HG03175 (cell line): ENCODE measurements at regions not wholly inside any gene's neighbourhood (a gene's known extent, or its start where the extent isn't known, plus 50 kb on each side); places are given as distances from the start of the nearest gene placed in this dataset.
"Not testable (repeated sequence)": the region's sequence is repeated elsewhere in the genome, so short reads cannot be mapped to it uniquely, and the experiment has no call there.

ENCODE experiments used
- ATAC-seq: cut with Tn5 transposase; IDR thresholded peaks from one replicate; pipeline ENCODE4 v1.9.1; 2021; ENCODE audit warnings: mild to moderate bottlenecking, moderate library complexity; ENCODE audit not compliant: unreplicated experiment

DNA sequence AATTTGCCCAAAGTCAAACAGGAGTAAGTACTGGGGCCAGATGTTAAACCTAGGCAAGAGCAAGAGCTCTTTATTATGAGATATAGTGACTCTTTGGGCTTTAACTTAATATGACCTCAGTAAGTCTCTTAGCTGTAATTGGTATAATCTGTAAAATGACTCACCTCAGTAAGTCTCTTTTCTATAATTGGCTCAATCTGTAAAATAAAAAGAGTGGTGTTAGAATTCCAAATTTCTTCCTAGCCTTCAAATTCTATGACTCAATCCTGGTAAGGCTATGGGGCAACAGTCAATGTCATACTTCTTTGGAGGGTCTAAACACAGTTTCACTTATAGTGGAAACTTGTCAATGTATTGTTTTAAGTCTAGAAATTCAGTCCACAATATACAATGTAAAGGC is 1608.9 kb upstream of the PIK3C3 start:
- no peak for ATAC-seq

DNA sequence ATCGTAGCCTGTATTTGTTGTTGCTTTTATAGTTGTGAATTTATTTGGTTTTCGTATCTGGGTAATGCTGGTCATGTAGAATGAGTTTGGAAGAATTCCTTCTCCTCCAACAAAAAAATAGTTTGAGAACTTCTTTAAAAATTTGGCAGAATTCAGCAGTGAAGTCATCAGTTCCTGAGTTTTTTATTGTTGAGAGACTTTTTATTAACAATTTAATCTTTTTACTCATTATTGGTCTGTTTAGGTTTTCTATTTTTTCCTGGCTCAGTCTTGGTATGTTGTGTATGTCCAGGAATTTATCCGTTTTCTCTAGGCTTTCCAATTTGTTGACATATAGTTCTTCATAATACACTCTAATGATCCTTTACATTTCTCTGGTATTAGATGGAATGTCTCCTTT is 1613.3 kb upstream of the PIK3C3 start:
- no peak for ATAC-seq

DNA sequence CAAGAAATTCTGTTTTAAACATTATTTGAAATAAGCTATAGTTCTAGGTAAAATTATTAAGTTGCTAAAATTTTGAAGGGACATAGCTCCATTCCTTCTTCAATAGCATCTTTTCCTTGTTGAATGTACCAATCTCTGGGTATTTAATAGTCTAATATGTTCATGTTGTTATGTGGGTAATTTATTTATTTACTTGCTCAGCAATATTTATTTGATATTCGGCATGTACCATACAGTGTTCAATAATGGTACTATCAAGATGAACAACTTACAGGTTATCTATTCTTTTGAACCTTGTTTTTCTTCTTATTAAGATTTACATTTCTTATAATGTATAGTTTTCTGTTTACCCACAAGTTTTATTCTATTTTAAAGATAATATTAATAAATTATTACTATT is 1616.8 kb upstream of the PIK3C3 start:
- no peak for ATAC-seq

DNA sequence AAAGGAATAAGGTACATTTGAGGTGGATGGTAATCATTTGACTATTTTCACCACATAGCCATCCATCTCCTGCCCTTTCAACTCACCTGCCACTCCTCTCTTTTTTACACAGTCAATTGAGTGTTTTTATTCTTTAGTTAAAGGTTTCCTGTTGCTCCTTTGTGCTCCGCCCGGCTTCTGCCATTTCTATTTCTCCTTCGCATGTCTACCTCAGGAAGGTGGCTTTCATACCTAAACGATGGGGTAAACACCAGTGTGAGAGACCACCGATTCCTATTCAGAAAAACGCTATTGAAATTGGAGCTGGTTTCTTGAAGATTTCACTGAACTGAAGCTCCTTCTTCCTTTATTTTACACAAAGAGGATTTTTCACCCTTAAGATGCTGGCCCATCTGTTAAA is 1628.0 kb upstream of the PIK3C3 start:
- ATAC-seq: no peak

DNA sequence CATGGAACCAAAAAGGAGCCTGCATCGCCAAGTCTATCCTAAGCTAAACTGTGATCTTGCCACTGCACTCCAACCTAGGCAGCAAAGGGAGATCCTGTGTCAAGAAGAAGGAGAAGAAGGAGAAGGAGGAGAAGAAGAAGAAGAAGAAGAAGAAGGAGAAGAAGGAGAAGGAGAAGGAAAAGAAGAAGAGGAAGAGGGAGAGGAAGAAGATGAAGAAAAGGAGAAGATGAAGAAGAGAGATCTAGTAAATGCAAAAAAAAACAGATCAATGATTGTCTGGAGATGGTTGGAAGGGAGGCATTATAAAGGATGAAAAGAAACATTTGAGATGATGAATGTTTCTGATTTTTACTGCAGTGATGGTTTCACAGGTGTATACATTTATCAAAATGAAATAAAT is 1629.0 kb upstream of the PIK3C3 start:
- no peak for ATAC-seq

DNA sequence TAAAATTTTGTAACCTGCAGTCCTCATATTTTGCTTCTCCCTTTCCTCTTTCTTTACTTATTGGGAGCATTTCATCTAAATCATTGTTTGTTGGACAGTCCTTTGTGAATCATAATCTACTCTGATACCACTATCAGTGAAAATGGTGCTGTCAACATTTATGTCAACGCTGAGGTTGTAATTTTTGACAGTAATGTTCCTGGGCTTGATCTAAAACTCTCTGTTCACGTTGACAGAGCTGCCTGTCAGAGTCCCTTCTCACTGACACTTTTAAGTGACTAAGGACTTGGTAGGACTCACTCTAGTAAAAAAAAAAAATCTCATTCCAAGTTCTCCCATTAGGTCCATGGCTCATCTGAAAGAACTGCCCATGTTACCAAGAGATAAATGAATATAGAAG is 1640.8 kb upstream of the PIK3C3 start:
- ATAC-seq: no peak

DNA sequence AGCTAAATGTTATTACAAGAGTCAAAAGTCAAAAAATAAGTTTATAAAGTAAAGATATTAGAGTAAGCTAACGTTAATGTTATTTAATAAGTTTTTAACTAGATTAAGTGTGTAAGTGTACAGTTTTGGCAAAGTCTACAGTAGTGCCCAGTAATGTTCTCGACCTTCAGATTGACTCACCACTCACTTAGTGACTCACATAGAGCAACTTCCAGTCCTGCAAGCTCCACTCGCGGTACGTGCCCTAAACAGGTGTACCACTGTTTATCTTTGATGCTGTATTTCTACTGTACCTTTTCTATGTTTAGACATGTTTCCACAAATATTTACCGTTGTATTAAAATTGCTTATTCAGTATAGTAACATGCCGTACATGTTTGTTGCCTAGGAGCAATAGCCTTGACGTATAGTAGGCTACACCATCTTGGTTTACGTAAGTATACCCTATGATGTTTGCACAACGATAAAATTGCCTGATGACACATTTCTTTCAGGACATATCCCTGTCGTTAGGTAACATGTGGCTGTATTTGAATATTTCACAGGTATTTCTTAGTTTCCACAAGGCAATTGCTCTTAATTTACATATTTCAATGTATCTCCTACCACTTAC is 1641.9 kb upstream of the PIK3C3 start:
- no peak for ATAC-seq

DNA sequence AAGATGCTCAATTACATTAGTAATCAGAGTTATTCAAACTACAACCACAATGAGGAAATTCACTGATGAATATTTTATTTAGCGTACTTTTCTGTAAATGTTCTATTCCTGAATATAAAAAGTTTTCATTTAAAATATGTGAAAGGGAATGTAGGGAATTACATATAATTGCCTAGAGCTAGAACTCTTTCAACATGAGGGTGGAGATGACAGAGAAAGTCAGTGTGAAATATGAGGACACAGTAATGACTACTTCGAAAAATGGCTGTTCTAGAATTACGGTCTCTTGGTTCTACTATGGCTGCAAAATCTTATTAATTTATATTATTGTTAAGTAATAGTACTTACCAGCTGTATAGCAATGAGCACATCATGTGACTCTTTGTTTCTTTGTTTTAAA is 1647.4 kb upstream of the PIK3C3 start:
- ATAC-seq: no peak

DNA sequence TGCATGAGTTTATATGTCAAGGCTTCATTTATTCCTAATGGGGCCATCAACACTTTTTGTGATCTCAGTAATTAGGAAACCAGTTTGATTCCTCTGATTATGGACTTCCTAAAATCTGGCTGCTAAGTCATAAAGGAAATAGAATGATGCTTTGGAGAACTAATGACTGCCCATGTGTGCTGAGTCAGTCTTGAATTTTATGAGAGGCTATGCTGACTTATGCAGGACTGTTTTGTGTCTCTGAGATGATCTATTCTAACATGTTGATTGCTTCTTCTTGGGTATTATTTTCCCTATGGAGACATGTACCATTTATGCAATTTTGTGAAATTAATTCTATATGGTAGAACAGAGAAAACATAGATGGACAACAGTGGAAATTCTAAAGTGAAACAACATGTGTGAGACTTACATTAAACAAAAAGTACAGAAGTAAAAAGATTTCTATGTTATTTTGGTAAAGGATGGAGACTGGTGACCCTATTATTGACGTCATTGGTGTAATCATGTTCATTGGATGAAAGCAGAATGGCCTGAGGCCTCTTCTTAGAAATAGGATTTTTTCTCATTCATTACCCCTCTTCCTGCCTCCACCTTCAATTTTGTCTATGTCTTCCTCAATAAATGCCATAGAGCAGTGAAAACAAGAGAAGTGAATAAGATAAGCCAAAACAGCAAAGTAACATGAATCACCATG is 1658.2 kb upstream of the PIK3C3 start:
- ATAC-seq: no peak

DNA sequence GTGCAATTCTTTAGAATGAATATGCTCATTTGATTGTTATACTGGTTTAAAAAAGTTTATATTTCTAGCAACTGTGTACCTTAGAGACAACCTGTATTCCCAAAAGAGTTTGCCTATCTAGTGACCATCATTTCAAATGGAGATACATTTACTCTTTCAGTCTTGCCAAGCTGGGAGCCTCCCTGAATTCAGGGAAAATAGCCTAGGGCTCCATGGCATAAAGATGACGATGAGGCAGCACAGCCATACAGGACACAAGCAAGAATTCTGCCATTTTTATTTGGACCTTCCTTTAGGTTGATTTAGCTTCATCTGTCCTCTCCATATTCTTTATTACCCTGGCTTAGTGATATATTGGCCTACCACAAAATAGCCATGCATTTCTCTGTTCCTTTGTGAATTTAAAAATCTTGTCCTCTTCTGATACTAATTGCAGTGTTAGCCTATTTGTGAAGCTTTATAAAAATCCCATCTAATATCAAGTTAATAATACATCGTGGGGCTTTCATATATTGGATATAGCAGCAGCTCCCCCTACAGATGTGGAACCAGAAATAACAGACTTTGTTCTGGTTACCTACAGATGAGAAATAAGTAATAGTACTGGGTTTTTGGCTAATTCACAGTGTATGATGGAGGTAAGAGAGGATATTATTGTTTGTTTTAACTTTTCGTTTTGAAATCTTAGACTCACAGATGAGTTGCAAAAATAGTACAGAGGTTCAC is 1661.9 kb upstream of the PIK3C3 start:
- no peak for ATAC-seq

DNA sequence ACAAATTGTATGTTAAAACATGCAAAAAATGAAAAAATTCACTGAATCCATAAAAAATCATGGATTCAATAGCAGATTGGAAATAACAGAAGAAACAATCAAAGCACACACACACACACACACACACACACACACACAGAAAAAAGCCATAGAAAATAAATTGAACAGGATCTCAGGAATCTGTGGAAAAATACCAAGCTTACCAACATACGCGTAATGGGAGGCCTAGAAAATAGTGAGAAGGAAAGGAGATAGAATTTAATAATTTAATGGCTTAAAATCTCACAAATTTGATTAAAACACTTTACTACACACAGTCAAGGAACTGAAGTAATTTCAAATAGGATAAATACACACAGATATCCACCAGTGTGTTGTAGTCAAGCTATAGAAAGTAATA is 1671.5 kb upstream of the PIK3C3 start:
- ATAC-seq: no peak

DNA sequence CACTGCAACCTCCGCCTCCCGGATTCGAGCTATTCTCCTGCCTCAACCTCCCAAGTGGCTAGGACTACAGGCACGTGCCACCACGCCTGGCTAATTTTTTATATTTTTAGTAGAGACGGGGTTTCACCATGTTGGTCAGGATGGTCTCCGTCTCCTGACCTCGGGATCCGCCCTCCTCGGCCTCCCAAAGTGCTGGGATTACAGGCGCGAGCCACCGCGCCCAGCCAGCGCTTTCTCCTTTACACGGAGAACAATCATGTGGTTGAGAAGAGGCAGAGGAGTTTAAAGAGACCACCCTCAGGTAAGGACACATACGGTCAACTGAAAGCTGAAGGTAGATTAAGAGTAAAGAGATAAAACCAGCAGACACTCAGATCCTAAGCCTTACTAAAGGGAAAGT is 1673.7 kb upstream of the PIK3C3 start:
- not testable (repeated sequence) for ATAC-seq

DNA sequence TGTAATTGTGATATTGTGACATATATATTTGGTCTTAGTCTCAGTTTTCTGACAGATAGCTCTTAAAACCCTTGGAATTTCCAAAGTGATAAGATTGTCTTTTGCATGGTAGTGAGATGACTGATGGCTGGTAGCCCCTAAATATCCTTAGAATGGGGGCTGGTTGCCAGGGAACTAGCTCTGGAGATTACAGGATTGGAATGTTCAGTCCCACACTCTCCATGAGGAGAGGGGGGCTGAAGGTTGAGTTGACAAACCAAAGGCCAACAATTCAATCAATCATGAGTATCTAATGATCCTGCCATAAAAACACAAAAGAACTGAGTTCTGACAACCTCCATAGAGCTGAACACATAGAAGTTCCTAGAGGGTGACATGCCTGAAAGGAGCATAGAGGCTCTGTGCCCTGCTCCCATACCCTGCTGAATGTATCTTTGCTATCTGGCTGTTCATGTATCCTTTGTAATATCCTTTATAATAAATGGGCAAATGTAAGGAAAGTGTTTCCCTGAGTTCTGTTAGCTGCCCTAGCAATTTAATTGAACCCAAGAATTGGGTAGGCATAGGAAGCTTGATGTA is 1680.3 kb upstream of the PIK3C3 start:
- no peak for ATAC-seq

DNA sequence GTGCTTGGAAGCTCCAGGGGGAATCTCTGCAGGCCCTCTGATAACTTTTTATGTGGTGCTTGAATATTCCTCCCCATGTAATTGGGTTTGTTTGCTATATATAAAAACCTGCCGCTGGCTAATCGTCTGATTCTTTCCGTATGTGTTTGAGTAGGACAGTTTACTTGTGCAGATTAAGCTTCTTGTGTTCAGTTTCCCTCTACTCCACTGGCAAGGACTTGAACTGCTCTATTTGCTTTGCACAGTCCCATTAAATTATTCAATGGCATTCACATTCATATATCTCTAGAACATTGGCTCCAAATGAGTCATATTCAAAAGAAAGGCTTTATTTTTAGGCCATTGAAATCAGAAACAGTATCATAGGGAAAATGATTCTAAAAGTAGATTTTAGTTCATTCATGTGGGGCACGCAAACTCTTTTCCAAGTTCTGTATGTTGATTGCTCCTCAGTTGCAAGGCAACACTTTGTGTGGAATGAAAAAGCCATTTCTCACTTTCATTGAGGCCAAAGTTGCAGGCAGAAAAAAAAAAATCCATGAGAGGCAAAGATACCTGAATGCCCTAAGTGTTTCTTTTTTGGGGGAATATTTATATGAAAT is 1682.3 kb upstream of the PIK3C3 start:
- no peak for ATAC-seq

DNA sequence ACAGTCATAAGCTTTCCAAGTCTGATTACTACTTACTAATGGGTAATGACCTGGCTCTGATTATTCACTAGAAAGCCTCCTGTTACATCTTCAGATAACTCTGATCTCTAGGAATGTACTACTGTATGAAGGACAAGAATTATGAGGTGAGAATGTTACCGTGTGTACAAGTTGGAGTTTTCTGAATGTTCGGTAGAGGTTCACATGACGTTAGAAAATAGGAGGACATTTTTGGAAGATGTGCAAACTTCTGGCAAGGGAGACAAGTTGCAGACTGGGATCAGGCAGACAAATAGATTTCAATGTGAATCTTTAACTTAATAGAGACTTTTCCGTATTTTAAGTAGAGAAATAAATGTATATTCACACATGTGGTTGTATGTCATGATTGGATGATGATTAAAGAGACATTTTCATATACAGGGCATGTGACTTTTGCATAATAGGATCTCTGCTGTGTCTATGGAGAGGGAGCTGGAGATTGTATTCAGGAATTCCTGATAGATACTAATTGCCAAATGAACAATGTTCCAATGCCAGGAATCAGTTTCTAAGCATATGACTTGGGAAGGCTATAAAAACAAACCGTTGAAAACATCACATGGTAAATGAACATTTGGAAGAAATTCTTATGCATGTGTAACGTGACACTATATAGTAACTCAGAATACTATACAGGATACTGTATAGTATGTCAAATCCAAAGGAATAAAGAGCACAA is 1695.8 kb upstream of the PIK3C3 start:
- ATAC-seq: no peak

DNA sequence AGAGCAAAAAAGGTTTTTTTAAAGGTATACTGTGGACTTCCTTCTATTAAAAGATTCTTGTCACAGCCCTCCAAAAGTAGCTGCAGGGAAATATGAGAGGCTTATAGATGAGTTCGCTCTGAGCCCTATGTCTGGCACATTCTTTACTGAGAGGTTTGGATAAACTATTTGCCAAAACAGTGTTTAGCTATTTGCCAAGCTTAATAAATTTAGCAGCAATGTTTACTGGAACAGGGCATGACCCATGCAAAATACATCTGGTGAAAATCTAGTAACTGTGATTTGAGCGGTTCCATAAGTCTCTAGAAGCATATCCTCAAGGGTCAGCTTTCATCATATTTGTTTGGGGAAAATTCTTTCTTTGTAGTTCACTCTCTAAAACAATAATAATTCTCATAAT is 1696.7 kb upstream of the PIK3C3 start:
- no peak for ATAC-seq

DNA sequence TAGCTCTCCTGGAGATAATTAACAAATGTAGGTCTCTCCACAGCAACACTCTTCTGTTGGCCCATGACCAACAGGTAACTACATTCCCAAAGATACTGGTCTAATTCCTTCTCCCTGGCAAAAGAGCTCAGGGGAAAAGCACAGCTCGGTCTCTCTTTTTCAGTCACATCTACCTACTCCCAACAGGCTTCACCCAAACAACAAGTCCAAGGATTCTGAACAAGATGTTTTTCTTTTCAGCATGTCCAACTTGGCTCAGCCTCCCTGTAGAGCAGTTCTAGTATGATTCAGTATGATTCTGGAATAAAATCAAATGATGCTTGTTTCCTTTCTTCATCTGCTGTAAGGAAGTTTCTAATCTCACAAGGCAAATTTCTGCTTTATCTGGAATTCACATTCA is 1704.8 kb upstream of the PIK3C3 start:
- ATAC-seq: no peak

DNA sequence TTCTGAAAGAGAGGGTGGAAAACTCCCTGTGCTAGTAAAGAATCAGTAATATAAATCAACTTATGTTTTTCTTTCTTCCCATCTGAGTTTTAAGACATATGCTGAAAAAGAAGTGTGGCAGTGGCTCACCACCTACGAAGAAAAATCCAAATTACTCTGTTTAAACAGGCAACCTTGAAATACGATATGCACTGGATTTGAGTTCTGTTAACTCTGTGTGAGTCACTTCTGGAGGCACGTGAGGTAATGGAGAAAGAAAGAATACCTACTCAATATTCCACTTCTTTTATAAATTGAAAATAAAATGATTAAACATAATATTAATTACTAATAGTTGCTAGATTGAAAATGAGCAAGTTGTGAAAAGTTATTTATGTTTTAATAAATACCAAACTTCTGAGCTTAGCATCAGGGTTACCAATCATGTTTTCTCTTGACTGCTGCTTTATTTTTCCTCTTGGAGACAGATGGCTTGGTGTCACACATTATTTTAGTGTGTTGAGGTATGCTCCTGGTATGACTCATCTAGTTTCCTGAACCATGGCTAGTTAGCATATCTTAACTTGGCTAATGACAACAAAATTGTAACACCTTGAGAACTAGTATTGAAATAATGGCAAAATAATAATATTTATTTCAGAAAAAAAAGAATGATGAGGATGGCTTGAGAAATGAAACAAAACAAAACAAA is 1705.5 kb upstream of the PIK3C3 start:
- no peak for ATAC-seq

DNA sequence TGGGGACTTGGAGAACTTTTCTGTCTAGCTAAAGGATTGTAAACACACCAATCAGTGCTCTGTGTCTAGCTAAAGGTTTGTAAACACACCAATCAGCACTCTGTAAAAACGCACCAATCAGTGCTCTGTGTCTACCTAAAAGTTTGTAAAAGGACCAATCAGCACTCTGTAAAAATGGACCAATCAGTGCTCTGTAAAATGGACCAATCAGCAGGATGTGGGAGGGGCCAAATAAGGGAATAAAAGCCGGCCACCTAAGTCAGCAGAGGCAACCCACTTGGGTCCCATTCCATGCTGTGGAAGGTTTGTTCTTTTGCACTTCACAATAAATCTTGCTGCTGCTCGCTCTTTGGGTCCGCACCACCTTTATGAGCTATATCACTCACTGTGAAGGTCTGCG is 1709.4 kb upstream of the PIK3C3 start:
- ATAC-seq: not testable (repeated sequence)

DNA sequence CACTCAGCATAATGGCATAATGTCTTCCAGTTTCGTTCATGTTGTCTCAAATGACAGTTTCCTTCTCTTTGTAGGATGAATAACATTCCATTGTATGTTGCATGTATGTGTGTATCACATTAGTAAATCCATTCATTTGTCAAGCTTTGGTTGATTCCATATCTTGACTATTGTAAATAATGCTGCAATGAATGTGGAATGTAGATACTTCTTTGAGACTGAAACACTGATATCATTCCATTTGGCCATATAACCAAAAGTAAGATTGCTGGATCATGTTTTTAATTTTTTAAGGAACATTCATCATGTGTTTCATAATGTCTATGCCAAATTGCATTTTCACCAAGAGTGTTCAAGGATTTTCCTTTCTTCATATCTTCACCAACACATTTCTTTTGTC is 1711.4 kb upstream of the PIK3C3 start:
- ATAC-seq: no peak
